Nephron (organoid): ENCODE measurements at regions not wholly inside any gene's neighbourhood (a gene's known extent, or its start where the extent isn't known, plus 50 kb on each side); places are given as distances from the start of the nearest gene placed in this dataset.

Experiments
- H3K27ac Mint-ChIP-seq, 3 experiments: 2 replicates each; pipeline ENCODE4 v1.8.0; 2020; ENCODE audit warnings: mixed read lengths in 3 of 3, mild to moderate bottlenecking in 2 of 3, moderate library complexity in 1 of 3
- H3K27me3 Mint-ChIP-seq: 2 replicates; pipeline ENCODE4 v1.8.0; 2021; ENCODE audit warnings: low read depth, mild to moderate bottlenecking, moderate library complexity, mixed read lengths
- H3K36me3 Mint-ChIP-seq: 2 replicates; pipeline ENCODE4 v1.8.0; 2020; ENCODE audit warnings: low read depth, mixed read lengths
- H3K4me1 Mint-ChIP-seq: 2 replicates; pipeline ENCODE4 v1.8.0; 2020; ENCODE audit warnings: mixed read lengths
- H3K4me3 Mint-ChIP-seq, 3 experiments: 2 replicates each; pipeline ENCODE4 v1.8.0; 2020; ENCODE audit warnings: mild to moderate bottlenecking in 3 of 3, mixed read lengths in 3 of 3, moderate library complexity in 2 of 3
- H3K9me3 Mint-ChIP-seq: 2 replicates; pipeline ENCODE4 v1.8.0; 2020; ENCODE audit warnings: mixed read lengths
- TF ChIP-seq, protein P1 (sequence below), 3 experiments: fragments of 200-600 bp; sonication (generic); IDR thresholded peaks; one replicate each; pipeline ENCODE4 v1.5.0; 2021; ENCODE audit warnings: antibody characterized with exemption in 3 of 3; ENCODE audit not compliant: unreplicated experiment in 3 of 3

DNA sequence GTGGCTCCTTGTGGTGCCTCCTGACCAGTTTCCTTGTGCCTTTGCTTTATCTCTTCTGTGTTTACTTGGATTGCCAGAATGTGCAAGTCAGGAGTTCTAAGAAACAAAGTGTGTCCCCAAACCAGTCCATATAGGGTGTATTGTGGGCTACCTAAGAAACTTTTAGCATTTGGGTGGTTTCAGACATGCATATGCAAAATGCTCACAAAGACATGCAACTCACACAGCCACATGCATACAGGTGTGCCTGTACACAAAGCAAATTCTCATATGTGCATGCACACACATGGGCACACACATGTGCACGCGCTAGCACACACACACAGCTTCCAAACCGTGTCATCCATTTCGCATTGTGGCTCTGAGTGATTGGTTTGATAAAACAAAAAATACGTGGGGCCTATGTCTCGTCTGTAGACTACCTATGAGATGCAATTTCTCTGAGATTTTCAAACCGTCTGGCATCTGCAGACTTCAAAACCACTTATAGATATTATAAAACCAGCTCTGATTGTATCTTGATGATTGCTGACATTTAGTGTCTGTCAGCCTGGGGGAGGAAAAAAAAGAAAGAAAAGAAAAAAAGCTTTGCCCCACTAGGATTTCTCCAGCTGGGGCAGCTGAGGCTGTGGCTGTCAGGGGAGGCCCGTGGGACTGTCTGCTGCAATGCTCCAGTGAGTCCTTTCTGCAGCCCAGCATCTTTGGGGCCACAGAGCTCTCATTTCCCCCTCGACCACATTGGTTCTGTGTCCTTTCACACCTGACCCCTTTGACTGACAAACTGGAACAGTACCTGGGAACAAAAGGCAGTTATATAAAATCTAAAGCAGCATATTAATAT, 556.1 kb downstream of the CMPK2 start:
- peak overlapping the region in 2 of 3 experiments; percentile 5 to 19 for H3K4me3 Mint-ChIP-seq
- peaks cover 4% of the 10 kb centered on the region for H3K27me3 Mint-ChIP-seq
- peaks cover 30% of the 10 kb centered on the region for H3K4me1 Mint-ChIP-seq
- TF ChIP-seq, protein P1, sequence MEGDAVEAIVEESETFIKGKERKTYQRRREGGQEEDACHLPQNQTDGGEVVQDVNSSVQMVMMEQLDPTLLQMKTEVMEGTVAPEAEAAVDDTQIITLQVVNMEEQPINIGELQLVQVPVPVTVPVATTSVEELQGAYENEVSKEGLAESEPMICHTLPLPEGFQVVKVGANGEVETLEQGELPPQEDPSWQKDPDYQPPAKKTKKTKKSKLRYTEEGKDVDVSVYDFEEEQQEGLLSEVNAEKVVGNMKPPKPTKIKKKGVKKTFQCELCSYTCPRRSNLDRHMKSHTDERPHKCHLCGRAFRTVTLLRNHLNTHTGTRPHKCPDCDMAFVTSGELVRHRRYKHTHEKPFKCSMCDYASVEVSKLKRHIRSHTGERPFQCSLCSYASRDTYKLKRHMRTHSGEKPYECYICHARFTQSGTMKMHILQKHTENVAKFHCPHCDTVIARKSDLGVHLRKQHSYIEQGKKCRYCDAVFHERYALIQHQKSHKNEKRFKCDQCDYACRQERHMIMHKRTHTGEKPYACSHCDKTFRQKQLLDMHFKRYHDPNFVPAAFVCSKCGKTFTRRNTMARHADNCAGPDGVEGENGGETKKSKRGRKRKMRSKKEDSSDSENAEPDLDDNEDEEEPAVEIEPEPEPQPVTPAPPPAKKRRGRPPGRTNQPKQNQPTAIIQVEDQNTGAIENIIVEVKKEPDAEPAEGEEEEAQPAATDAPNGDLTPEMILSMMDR (IDR thresholded peaks at IDR 0.05; ENCODE audit: unreplicated experiment in 3 of 3): no peak
- peak overlapping the region; percentile 52 to 74 (median 71) for H3K27ac Mint-ChIP-seq
- H3K9me3 Mint-ChIP-seq: no peaks in the 10 kb centered on the region
- H3K36me3 Mint-ChIP-seq: no peaks in the 10 kb centered on the region

DNA sequence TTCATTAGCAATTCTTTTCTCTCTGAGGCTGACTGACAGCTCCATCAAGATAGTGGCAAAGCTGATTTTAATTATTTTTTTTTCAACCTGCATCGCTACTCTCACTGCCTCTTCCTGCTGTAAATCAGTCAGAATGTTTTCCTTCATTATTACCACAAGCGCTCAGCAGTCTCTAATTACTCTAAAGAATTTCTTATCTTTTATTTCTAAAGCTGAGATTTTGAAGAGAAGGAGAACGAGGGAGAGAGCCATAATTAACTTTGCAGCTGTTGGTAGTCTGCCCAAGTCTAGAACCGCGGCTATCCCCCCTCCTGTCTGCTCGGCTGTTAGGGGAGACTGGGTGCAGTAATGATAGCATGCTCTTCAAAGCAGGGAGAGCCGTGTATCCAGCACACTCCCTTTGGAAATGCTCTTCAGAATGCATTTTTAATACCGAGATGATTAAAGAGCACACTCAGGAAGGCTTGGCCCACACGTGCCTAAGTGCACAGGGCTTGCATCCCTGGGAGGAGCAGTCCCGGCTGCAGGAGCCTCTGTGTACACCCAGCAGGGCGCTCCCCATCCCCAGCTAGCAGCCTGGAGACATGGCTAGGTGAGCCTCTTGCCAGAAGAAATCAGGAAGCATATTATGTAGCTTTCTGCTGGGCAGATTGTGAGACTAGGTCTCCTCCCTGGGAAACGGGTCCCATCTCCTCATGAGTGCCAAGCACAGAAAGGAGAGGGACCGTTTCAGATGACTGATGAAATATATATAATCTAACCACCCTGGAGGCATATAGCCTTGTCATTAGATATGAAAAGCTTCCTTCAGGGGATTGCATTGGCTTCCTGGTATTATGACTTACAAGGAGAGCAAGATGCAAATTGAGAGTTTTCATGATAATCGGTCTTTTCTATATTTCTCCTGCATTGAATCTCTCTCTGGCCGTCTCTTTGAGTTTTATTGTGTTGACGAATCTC, 555.2 kb downstream of the CMPK2 start:
- Mint-ChIP-seq H3K27ac (peak overlapping the region; percentile 52 to 74 (median 71)), H3K36me3 (no peaks in the 10 kb centered on the region), H3K27me3 (peaks cover 4% of the 10 kb centered on the region), H3K4me3 (peak overlapping the region in 1 of 3 experiments; percentile 28), H3K9me3 (no peaks in the 10 kb centered on the region), H3K4me1 (peaks cover 30% of the 10 kb centered on the region)
- TF ChIP-seq, protein P1 (IDR thresholded peaks at IDR 0.05; ENCODE audit: unreplicated experiment in 3 of 3): no peak

DNA sequence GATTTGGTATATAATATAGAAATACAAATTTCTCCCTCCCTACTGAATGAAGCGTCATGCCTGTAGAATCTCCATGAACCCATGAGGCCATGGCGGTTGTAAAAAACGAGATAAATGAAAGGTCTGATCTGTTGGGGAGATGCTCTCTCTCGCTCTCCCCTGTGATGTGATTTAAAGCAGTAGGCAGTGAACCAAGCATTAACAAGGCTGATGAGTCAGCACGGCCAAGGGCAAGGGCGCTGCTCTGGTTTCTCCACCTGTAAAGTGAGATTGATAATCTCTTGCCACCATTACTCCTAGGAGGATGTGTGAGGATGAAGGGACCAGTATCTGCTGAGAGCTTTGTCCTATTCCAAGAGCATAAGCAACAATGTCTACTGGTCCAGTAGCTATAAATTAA, 553.3 kb downstream of the CMPK2 start:
- H3K4me1 Mint-ChIP-seq: peaks cover 30% of the 10 kb centered on the region
- H3K27ac Mint-ChIP-seq: no peak overlapping the region
- TF ChIP-seq, protein P1 (IDR thresholded peaks at IDR 0.05; ENCODE audit: unreplicated experiment in 3 of 3): no peak
- H3K4me3 Mint-ChIP-seq: no peak overlapping the region
- peaks cover 4% of the 10 kb centered on the region for H3K27me3 Mint-ChIP-seq
- no peaks in the 10 kb centered on the region for H3K36me3 Mint-ChIP-seq
- H3K9me3 Mint-ChIP-seq: no peaks in the 10 kb centered on the region

DNA sequence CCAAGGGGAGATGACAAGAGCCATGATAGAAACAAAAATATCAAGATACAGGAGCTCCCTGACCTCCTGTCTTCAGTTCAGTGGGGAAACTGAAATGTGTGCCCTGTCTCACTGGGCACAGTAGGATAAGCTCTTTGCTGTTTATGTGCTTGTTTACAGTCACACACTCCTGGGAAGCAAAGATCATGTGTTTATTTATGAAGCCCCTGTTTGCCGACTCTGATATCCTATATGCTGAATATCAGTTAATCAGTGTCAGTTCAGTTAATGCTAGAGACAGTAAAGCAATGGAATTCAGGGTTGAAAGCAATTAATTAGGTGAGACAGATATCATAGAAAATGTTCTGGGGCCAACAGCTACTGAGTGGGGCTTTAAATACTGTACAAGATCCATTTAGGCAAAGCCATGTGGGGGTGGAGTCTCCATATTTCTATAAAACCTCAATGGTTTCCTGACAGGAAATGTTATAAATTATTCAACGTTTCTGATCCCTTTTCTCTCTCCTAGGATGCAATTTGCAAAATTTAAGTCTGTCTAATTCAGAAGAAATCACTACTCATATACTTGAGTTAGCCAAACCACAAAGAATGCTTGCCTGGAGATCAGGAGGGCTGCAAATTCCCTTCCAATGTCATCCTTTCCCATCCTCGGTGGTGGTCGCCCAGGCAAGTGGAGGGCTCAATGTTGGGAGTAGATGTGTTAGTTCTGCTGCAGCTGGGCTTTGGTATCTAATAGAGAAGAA, 551.3 kb downstream of the CMPK2 start:
- peaks cover 7% of the 10 kb centered on the region for H3K9me3 Mint-ChIP-seq
- no peak overlapping the region for H3K4me3 Mint-ChIP-seq
- H3K4me1 Mint-ChIP-seq: peaks cover 27% of the 10 kb centered on the region
- TF ChIP-seq, protein P1 (IDR thresholded peaks at IDR 0.05; ENCODE audit: unreplicated experiment in 3 of 3): no peak
- H3K27ac Mint-ChIP-seq: no peak overlapping the region
- H3K27me3 Mint-ChIP-seq: no peaks in the 10 kb centered on the region
- H3K36me3 Mint-ChIP-seq: no peaks in the 10 kb centered on the region

DNA sequence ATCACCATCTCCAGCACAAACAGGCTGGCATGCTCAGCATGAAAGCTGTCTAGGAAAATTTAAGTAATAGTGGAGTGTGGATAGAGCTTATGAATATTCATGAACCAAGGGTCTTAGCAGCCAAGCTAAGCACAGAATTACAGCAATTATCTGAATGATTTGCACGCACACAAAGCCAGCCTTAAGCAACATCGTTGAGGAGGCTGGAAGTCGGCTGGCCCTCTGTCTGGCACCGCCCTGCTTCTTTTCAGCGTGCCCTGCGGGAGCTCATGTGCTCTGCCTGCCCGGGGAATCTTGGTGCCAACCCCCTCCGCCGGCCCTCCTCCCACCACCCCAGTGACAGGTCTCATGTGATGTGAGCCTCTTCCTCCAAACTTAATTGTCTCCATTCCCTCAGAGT, 540.1 kb downstream of the CMPK2 start:
- Mint-ChIP-seq H3K9me3 (peaks cover 52% of the 10 kb centered on the region), H3K4me3 (no peak overlapping the region), H3K36me3 (no peaks in the 10 kb centered on the region), H3K27me3 (no peaks in the 10 kb centered on the region), H3K27ac (no peak overlapping the region), H3K4me1 (no peaks in the 10 kb centered on the region)
- TF ChIP-seq, protein P1 (IDR thresholded peaks at IDR 0.05; ENCODE audit: unreplicated experiment in 3 of 3): no peak
